ENCODE measurements at regions not wholly inside any gene's neighbourhood (a gene's known extent, or its start where the extent isn't known, plus 50 kb on each side); places are given as distances from the start of the nearest gene placed in this dataset.

- no peak for DNase-seq
These were observed 146.5 kb downstream of the SYK start for GRCh38 chr9:90948156-90948555.

DNA sequence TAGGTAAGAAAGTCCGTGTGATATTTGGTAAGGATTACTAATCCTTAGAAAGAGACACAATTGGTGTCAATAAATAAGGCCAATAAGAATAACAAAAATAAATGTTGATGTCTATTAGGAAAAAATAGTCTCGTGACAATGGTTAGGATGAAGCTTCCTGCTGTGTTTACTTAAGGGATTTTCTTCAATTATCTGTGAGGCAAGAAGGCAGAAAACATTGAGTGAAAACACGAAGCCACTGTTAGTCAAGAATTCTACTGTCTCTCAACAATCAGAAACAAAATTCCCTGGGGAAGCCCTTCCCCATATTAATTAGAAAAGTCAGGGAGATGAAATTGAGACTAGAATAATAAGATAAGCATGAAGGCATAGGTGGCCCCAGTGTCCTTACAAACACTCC, 149.0 kb downstream of the SYK start:
- no peak for DNase-seq

DNA sequence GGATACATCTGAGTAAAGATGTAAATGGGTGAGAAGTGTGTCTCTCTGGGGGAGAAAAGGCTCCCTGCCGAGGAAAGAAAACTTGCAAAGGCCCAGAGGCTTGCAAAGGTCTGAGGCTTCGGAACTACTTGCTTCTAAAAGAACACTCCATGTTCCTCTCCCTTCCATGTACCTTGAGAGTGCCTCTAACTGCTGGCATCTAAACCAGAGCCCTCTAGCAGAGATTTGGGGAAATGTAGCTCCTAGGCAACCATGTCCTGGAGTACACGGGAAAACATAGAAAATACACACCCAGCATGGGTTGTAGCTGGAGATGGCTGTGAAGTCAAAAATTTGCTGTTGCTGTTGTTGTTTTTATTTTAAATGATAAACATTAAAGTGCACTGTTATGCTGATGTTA, 151.6 kb downstream of the SYK start:
- DNase-seq: no peak

DNA sequence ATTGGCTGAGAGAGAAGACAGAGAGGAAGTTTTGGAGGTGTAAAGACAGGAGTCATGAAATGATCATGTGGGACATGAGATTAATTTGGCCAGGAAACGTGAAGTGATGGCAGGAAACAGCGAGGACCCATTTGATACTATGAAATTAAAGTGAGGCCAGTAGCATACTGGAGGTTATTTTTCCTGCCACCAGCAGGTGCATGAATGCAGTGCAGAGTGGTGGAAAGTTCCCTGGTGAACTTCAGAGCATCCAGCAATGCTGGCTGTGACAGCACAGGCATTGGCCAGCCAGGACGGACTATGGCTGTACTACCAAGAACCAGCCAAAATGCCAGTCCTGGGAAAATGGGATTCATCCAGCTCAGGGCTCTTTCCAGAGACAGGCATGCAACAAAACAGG, 152.2 kb downstream of the SYK start:
- no peak for DNase-seq

- DNase-seq: no peak
These were observed 154.6 kb downstream of the SYK start for GRCh38 chr9:90956026-90956810.

DNA sequence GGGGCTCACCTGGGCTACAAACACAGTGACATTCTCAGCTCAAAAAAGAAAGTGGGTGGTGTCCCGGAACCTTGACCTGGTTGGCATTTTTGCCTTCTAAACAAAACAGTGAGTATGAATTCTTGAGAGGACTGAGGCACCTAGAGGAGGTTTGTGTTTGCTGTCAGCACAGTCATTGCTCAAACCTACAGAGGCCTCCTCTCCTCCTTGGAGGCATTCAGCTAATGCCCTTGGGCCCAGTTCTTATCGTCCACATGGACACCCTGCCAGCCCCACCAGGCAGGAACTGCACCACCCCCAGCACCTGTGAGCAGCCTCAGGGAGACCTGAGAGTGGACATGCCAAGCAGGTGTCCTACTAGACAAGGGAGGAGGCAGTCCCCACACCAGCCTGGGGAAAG, 156.7 kb downstream of the SYK start:
- DNase-seq: no peak

DNA sequence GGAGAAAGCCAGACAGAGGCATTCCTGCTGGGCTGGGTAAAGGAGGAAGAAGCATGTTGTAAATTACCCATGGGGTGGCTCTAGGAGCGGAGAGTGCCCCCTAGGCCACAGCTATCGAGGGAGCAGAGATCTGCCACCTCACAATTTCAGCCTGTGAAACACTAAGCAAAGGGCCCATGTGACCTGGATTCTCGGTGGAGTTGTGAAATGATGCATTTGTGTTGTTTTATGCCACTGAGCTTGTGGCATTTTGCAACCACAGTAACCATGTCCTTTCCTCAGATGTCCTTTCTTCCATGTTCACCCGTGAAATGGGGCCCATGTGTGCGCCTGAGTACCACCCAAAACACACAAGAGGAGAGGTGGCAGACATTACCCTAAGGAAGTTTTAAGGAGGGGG, 159.3 kb downstream of the SYK start:
- no peak for DNase-seq

GRCh38 chr9:90961375-90961774, 159.8 kb downstream of the SYK start:
- DNase-seq: no peak

DNA sequence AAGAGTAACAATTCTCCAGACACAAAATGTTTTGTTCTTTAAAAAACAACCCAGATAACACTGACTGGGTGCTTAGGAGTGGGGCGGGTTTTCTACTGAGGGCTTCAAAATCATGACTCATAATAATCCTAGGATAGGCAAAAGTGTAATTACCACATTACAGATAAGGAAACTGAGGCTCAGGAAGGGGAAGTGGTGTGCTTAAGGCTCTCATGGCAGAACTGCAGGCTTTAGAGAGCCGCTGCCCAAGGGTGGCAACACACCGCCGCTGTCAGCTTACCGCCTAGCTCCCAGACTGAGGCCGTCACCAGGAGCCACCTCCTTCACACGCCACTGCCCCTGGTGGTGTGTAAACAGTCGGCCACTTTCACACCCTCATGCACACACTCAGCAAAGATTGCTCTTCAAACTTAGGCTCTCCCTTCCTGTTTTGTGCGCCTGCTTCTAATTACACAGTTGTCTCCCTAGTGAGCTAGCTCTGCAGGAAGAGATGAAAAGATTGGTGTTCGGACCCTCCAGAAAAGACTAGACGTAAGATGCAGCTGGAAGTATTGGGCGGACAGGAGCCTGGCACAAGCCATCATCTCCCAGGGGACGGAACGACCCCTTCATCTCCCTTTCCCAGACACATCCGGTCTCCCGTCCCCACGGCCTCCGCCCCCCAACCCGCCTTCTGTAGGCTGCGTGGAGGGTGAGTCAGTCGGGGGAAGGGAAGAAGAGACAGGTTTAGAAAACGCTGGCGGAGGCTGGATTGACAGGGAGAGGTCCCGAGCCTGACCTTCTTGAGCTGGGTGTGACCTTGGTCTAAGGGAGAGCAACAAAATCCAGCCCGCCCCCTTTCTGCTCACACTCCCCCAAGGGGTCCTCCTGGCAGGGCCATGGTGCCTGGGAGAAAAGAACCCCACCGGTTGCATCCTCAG, 162.7 kb downstream of the SYK start:
- no peak for DNase-seq

DNA sequence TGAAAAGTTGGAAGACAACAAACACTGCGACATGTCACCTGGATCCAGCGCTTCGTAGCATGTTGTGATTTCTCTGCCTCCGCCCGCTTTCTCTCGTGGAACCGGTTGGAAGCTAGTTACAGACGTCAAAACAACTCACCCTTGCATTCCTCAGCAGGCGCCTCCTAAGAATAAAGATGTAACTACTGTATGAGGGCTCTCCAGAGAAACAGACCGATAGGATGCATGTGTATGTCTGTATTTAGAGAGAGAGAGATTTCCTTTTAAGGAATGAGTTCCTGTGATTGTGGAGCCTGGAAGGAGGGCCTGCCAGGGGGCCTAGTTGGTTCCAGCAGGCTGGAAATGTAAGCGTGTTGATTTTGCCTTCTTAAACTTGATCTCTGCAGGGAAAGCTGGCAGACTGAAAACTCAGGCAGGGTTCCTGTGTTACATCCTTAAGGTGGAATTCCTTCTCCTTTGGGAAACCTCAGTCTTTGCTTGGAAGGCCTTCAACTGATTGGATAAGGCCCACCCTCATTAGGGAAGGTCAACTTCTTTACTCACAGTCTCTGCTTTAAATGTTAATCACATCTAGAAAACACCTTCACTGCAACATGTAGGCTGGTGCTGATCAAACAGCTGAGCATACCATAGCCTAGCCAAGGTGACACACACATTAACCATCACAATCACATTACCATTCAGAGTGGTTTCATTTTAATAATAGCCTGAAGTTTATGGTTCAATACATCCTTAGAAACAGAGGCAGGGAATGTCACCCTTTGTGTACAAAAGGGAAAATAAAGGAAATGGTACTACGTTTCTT, 163.8 kb downstream of the SYK start:
- DNase-seq: no peak

DNA sequence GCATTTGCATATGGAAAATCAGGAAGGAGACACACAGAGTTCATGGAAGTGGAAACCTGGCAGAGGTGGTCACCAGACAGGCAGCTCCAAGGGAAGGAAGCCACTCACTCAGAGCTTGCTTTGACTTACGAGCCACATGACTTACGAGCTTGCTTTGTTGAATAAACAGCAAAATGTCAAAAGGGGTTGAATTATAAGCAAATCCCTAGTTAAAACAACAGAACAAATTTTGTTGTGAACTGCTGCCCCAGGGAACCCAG, 164.3 kb downstream of the SYK start:
- no peak for DNase-seq

DNA sequence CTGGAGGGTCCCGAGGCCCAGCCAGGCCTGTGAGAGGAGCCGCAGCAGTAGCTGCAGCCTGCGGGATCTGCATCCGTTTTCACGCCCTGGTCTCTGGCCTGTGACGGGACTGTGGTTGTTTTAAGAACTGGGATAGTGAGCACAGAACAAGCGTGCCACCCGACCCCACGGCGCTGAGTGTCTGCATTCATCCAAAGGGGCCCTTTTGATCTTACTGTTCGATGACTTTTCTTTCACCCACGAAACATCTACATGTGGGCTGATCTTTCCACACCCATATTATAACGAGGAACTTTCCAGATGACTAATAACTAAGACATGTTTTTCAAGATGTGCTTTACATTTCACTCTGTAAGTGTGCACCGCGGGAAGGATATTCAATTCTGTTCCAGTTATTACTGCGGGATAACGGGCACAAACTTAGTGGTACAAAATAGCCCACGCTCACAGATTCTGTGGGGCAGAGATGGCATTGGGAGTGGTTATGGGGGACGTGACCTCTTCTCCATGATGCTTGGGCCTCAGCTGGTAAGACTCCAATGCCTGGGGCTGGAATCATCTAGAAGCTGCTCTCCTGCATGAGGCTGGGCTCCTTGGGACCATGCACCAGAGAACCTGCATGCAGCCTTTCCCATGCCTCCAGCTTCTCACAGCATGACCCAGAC, 165.0 kb downstream of the SYK start:
- no peak for DNase-seq

DNA sequence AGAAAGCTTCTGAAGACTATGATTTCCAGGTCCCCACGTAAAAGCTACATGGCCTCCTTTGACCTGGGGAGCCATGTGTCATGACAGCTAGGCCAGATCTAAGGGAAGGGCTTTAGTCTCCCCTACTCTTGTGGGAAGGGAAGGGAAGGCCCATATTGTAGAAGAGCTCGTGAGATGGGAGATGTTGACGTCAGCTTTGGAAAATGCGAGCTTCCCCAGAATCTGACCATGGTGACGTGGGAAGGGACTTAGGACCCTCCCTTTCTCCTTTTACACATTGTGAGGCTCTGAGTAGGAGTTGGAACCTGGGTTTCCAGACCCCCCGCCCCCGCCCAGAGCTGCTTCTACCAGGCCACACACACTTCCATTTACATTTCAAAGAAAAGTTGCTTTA, 165.5 kb downstream of the SYK start:
- DNase-seq: no peak

GRCh38 chr9:90969021-90969675, 167.5 kb downstream of the SYK start:
- DNase-seq: no peak

DNA sequence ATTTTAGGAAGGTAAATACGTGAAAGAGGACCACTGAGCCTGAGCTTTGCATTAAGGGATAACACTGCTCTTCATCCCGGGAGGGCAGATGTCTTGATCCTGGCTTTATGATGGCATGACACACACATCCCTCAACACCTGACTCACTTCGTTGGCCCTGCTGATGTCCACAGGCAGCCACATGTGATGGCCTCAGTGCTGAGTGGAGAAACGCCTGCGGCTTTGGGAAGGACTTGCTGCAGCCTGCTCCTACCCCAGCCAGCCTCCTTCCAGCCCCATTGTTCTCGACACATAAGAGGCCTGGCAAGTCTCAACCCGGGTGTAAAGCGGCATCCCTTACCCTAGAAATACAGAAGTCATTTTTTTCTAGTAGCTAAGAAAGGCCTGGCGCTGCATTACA, 169.0 kb downstream of the SYK start:
- DNase-seq: no peak

DNA sequence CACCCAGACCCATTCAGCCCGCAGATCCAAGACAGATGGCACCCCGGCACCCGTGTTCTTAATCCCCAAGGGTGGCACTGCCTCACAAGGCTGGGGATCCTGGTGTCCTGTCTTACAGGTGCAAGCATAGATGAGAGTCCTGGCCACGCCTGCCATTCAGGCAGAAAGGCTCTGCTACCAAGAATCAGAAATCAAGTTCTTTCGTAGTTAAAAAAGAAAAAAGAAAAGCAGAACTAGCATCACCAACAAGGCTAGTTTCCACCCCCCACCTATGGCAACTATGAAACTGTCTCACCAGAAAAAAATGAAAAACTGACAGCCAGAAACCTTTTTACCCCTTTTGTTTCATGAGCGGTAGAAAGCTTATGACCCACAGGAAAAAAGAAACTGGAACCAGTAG, 170.4 kb downstream of the SYK start:
- no peak for DNase-seq

GRCh38 chr9:90974016-90974415, 172.4 kb downstream of the SYK start:
- DNase-seq: no peak

GRCh38 chr9:90974643-90975245, 173.1 kb downstream of the SYK start:
- no peak for DNase-seq

DNA sequence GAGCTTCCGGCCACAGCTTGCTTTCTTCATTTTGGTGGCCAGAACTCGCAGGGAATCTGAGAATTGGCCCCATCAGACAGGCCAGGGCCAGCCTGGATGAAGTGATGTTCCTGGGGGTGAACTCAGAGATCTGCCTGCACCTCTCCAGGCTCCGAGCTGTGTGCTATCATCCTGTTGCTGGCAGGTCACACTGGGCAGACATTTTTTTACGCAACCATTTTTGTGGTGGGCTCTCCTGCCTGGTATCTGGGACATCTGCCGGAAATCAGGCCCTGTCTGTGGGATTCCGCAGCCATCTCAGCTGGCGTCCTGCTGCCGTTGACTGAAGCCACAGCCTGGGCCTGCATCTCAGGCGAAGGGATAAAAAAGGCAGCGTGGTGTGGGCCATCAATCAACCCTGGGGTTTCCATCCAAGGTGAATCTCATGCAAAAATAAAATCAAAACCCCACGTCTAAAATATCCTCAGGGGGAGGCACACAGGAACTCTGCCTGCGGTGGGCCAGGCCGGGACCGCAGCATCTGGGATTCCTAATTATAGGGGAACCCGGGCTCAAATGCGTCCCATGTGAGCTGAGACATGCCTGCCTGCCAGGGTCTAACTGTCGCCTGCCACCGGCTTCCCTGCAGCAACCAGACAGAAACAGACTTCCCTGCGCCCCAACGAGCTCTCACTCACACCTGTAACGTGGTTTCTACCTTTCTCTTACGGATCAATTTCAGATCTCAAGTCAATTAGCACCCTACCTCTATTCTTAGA, 174.3 kb downstream of the SYK start:
- DNase-seq: no peak

- DNase-seq: no peak
These were observed 177.5 kb downstream of the SYK start for GRCh38 chr9:90979138-90979551.

DNA sequence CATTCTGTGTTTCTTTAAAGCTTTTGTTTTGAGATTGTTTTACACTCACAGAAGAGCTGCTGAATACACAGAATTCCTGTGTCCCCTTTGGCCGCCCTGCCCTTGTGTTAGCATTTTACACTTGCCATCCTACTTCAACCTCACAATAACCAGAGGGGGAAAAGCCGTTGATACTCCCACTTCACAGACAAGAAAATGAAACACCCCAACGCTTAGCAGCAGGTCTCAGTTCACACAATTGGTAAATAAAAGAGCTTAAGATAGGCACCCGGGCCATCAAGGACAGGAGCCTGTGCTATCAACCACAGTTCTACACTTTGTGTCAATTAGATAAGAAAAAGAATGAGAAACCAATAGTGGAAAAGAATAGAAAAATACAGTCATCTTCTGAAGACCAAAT, 178.0 kb downstream of the SYK start:
- DNase-seq: no peak

Data from activated CD4-positive, alpha-beta T cell treated with anti-CD3 and anti-CD28 coated beads for 4 hours (primary cell).